ENCODE measurements at regions not wholly inside any gene's neighbourhood (a gene's known extent, or its start where the extent isn't known, plus 50 kb on each side); places are given as distances from the start of the nearest gene placed in this dataset.

GRCh38 chr6:41404182-41404845 is 68.9 kb downstream of the NCR2 start:
- no peak for DNase-seq (ENCODE audit: low read depth)

- DNase-seq (ENCODE audit: low read depth), result no peak
Observed at GRCh38 chr6:41405941-41406727, 70.7 kb downstream of the NCR2 start.

- no peak for DNase-seq (ENCODE audit: low read depth)
Observed at GRCh38 chr6:41406728-41407489, 71.5 kb downstream of the NCR2 start.

- DNase-seq (ENCODE audit: low read depth), result no peak
Observed at GRCh38 chr6:41408576-41408975, 73.2 kb downstream of the NCR2 start.

GRCh38 chr6:41408982-41409381 is 73.6 kb downstream of the NCR2 start:
- no peak for DNase-seq (ENCODE audit: low read depth)

- DNase-seq (ENCODE audit: low read depth), result no peak
Observed at GRCh38 chr6:41409489-41409888, 74.1 kb downstream of the NCR2 start.

GRCh38 chr6:41411961-41412360 is 76.6 kb downstream of the NCR2 start:
- no peak for DNase-seq (ENCODE audit: low read depth)

GRCh38 chr6:41413250-41413649 is 77.8 kb downstream of the NCR2 start:
- DNase-seq (ENCODE audit: low read depth), result no peak

GRCh38 chr6:41416501-41416837 is 81.1 kb downstream of the NCR2 start:
- DNase-seq (ENCODE audit: low read depth), result no peak

- DNase-seq (ENCODE audit: low read depth), result no peak
Observed at GRCh38 chr6:41418741-41419140, 83.3 kb downstream of the NCR2 start.

GRCh38 chr6:41419385-41419784 is 84.0 kb downstream of the NCR2 start:
- DNase-seq (ENCODE audit: low read depth), result no peak

GRCh38 chr6:41420186-41420585 is 84.8 kb downstream of the NCR2 start:
- no peak for DNase-seq (ENCODE audit: low read depth)

GRCh38 chr6:41422161-41422560 is 86.8 kb downstream of the NCR2 start:
- DNase-seq (ENCODE audit: low read depth), result no peak

GRCh38 chr6:41423002-41423401 is 87.6 kb downstream of the NCR2 start:
- no peak for DNase-seq (ENCODE audit: low read depth)

GRCh38 chr6:41424370-41425058 is 89.1 kb downstream of the NCR2 start:
- peak; percentile 69 for DNase-seq (ENCODE audit: low read depth)

- DNase-seq (ENCODE audit: low read depth), result no peak
Observed at GRCh38 chr6:41425511-41425910, 90.1 kb downstream of the NCR2 start.

- no peak for DNase-seq (ENCODE audit: low read depth)
Observed at GRCh38 chr6:41426438-41426851, 91.0 kb downstream of the NCR2 start.

GRCh38 chr6:41426888-41427641 is 91.7 kb downstream of the NCR2 start:
- DNase-seq (ENCODE audit: low read depth), result no peak

GRCh38 chr6:41427642-41428335 is 92.4 kb downstream of the NCR2 start:
- DNase-seq (ENCODE audit: low read depth), result no peak

- DNase-seq (ENCODE audit: low read depth), result no peak
Observed at GRCh38 chr6:41428336-41428995, 93.1 kb downstream of the NCR2 start.

Measured in LHCN-M2 (cell line).